ENCODE measurements at regions not wholly inside any gene's neighbourhood (a gene's known extent, or its start where the extent isn't known, plus 50 kb on each side); places are given as distances from the start of the nearest gene placed in this dataset.

- H3K27me3 ChIP-seq (ENCODE audit: insufficient read depth, low read length), result no peaks in the 10 kb centered on the region
- ChIA-PET CTCF (no interaction called here), RAD21 (ENCODE audit: low non-redundant PET in 1 of 2, low total read pairs in 2 of 2, uncharacterized antibody in 2 of 2, unreplicated experiment in 2 of 2) (no interaction called here), POLR2A (no interaction called here)
- H3K9me2 ChIP-seq (ENCODE audit: insufficient read depth), result no peaks in the 10 kb centered on the region
- no peak overlapping the region for H3K9ac ChIP-seq (ENCODE audit: low read length)
- no peaks in the 10 kb centered on the region for H3K4me1 ChIP-seq (ENCODE audit: control insufficient read depth in 1 of 2, insufficient read depth in 2 of 2, low read length in 2 of 2)
- no peak overlapping the region for H3K27ac ChIP-seq (ENCODE audit: low read depth, low read length)
- DNase-seq (ENCODE audit: low read depth, low spot score) (no peak), ATAC-seq (no peak)
- H3K9me3 ChIP-seq (ENCODE audit: control insufficient read depth in 1 of 2, insufficient read depth in 1 of 2, low read depth in 1 of 2, low read length in 2 of 2), result no peaks in the 10 kb centered on the region
- no TSS peak for BruUV-seq (replicated peaks)
- no peak overlapping the region for H3K4me2 ChIP-seq (ENCODE audit: low read length)
- intact Hi-C loops (cut with micrococcal nuclease), result no loop called here
- TF ChIP-seq RAD21 (IDR thresholded peaks at IDR 0.05; ENCODE audit: low read depth) (no peak), EGR1 (IDR thresholded peaks at IDR 0.05; ENCODE audit: low read depth) (no peak), ZFX (IDR thresholded peaks at IDR 0.05) (no peak), JUND (IDR thresholded peaks at IDR 0.05) (no peak), ZNF274 (IDR thresholded peaks at IDR 0.05; ENCODE audit: low read depth, low read length) (no peak), ELF1 (IDR thresholded peaks at IDR 0.05; ENCODE audit: borderline replicate concordance, low read depth) (no peak), SP1 (IDR thresholded peaks at IDR 0.05; ENCODE audit: low read depth) (no peak), YY1 (IDR thresholded peaks at IDR 0.05; ENCODE audit: extremely low read depth, insufficient replicate concordance, low read depth, low read length) (no peak), ATF3 (IDR thresholded peaks at IDR 0.05) (no peak), CTCF (IDR thresholded peaks at IDR 0.05 in 2 of 3, conservative IDR thresholded peaks at IDR 0.05 in 1 of 3; ENCODE audit: borderline replicate concordance in 1 of 3, insufficient read depth in 1 of 3, low read depth in 2 of 3, low read length in 2 of 3) (no peak), ZBTB33 (IDR thresholded peaks at IDR 0.05; ENCODE audit: extremely low read depth, insufficient replicate concordance, low read length) (no peak), FOSL1 (IDR thresholded peaks at IDR 0.05; ENCODE audit: low read depth) (no peak), SIN3A (IDR thresholded peaks at IDR 0.05; ENCODE audit: low read depth) (no peak), TCF7L2 (IDR thresholded peaks at IDR 0.05; ENCODE audit: borderline replicate concordance, extremely low read depth, insufficient read depth, insufficient read length) (no peak), REST (IDR thresholded peaks at IDR 0.05; ENCODE audit: low read depth) (no peak), MAX (IDR thresholded peaks at IDR 0.05) (no peak), SRF (IDR thresholded peaks at IDR 0.05; ENCODE audit: low read depth) (no peak), CBX3 (IDR thresholded peaks at IDR 0.05; ENCODE audit: low read depth) (no peak), EZH2 (IDR thresholded peaks at IDR 0.05) (no peak), POLR2AphosphoS5 (IDR thresholded peaks at IDR 0.05; ENCODE audit: low read depth, low read length) (no peak)
- no peaks in the 10 kb centered on the region for H3K36me3 ChIP-seq (ENCODE audit: control insufficient read depth in 1 of 2, insufficient read depth in 2 of 2, low read length in 2 of 2)
- no peaks in the 10 kb centered on the region for H3K79me2 ChIP-seq (ENCODE audit: insufficient read depth, low read length)
- no peak overlapping the region for H3K4me3 ChIP-seq (replicated peaks in 1 of 2; ENCODE audit: low read depth in 1 of 2, low read length in 2 of 2)
- H2AFZ ChIP-seq (ENCODE audit: low read depth, low read length, poor library complexity, severe bottlenecking), result no peak overlapping the region
- H4K20me1 ChIP-seq (ENCODE audit: insufficient read depth), result no peaks in the 10 kb centered on the region
Observed at GRCh38 chr1:193458628-193459027, 272.2 kb upstream of the B3GALT2 start.

Measured in HCT116 (cell line).